CD14-positive monocyte (primary cell): ENCODE measurements at regions not wholly inside any gene's neighbourhood (a gene's known extent, or its start where the extent isn't known, plus 50 kb on each side); places are given as distances from the start of the nearest gene placed in this dataset.
"Not testable (repeated sequence)": the region's sequence is repeated elsewhere in the genome, so short reads cannot be mapped to it uniquely, and the experiment has no call there.

Source experiments
- DNase-seq, 3 donors: peaks; one replicate each; pipeline ENCODE4 v3.0.0-alpha.2; 2011 to 2022
- H2AFZ ChIP-seq: 2 replicates; pipeline ENCODE4 v1.6.0; 2012; ENCODE audit warnings: mild to moderate bottlenecking, low read depth, low read length, inconsistent platforms; ENCODE audit not compliant: insufficient read depth, poor library complexity, severe bottlenecking
- H3K27ac ChIP-seq, 2 donors: 1 replicate in 1 of 2; 2 replicates in 1 of 2; pipeline ENCODE4 v1.5.1; 2012 to 2013; ENCODE audit warnings: low read length in 2 of 2, control low read depth in 1 of 2, inconsistent platforms in 1 of 2, low read depth in 1 of 2, mild to moderate bottlenecking in 1 of 2
- H3K27me3 ChIP-seq, 2 donors: one replicate each; pipeline versions ENCODE4 v1.6.0 to v1.6.1; 2011 to 2013; ENCODE audit warnings: low read length in 2 of 2; ENCODE audit not compliant: control insufficient read depth in 2 of 2, insufficient read depth in 2 of 2
- H3K36me3 ChIP-seq, 2 donors: replicated peaks in 1 of 2; 1 replicate in 1 of 2; 2 replicates in 1 of 2; pipeline versions ENCODE4 v1.5.1 to v1.6.1; 2012 to 2013; ENCODE audit warnings: low read length in 2 of 2, control low read depth in 1 of 2, inconsistent platforms in 1 of 2, mild to moderate bottlenecking in 1 of 2; ENCODE audit not compliant: insufficient read depth in 2 of 2, control insufficient read depth in 1 of 2
- H3K4me1 ChIP-seq, 2 donors: 1 replicate in 1 of 2; 2 replicates in 1 of 2; pipeline versions ENCODE4 v1.5.1 to v1.6.1; 2012 to 2013; ENCODE audit warnings: low read length in 2 of 2, control low read depth in 1 of 2, inconsistent platforms in 1 of 2, mild to moderate bottlenecking in 1 of 2, moderate library complexity in 1 of 2; ENCODE audit not compliant: insufficient read depth in 2 of 2, control insufficient read depth in 1 of 2
- H3K4me2 ChIP-seq: replicated peaks from 2 replicates; pipeline ENCODE3; 2012; ENCODE audit warnings: low read length, moderate library complexity, mild to moderate bottlenecking; ENCODE audit not compliant: poor library complexity, severe bottlenecking; ENCODE audit errors: extremely low read depth
- H3K4me3 ChIP-seq, 3 experiments: fragments of 200-600 bp in 1 of 3; sonication (generic) in 1 of 3; replicated peaks in 1 of 3; 1 replicate in 2 of 3; 2 replicates in 1 of 3; pipeline ENCODE4 v1.5.1; 2011 to 2013; ENCODE audit warnings: low read length in 3 of 3, mild to moderate bottlenecking in 3 of 3, control low read depth in 2 of 3, low read depth in 2 of 3, inconsistent platforms in 1 of 3, moderate library complexity in 1 of 3
- H3K79me2 ChIP-seq: 2 replicates; pipeline ENCODE4 v1.6.0; 2012; ENCODE audit warnings: mild to moderate bottlenecking, control low read depth, inconsistent platforms, low read length, moderate library complexity; ENCODE audit not compliant: insufficient read depth
- H3K9ac ChIP-seq: 2 replicates; pipeline ENCODE4 v1.6.0; 2017; ENCODE audit warnings: low read length, mild to moderate bottlenecking; ENCODE audit not compliant: insufficient read depth, poor library complexity, severe bottlenecking
- H3K9me3 ChIP-seq, 2 donors: replicated peaks in 1 of 2; 1 replicate in 1 of 2; 2 replicates in 1 of 2; pipeline versions ENCODE4 v1.5.1 to v1.6.1; 2012 to 2013; ENCODE audit warnings: low read length in 2 of 2, control low read depth in 1 of 2; ENCODE audit not compliant: control insufficient read depth in 1 of 2, insufficient read depth in 1 of 2
- H4K20me1 ChIP-seq: 2 replicates; pipeline ENCODE4 v1.6.0; 2012; ENCODE audit warnings: mild to moderate bottlenecking, low read length, control low read depth, moderate library complexity; ENCODE audit not compliant: insufficient read depth
- H3K27ac Mint-ChIP-seq, 7 donors: one replicate each; pipeline ENCODE4 v1.8.0; 2020; ENCODE audit warnings: mild to moderate bottlenecking in 7 of 7, mixed read lengths in 7 of 7, moderate library complexity in 6 of 7, inconsistent platforms in 2 of 7
- H3K27me3 Mint-ChIP-seq, 3 donors: one replicate each; pipeline ENCODE4 v1.8.0; 2021 to 2022; ENCODE audit warnings: low read depth in 3 of 3, mild to moderate bottlenecking in 3 of 3, mixed read lengths in 3 of 3, moderate library complexity in 3 of 3, inconsistent platforms in 1 of 3
- H3K36me3 Mint-ChIP-seq, 2 donors: one replicate each; pipeline ENCODE4 v1.8.0; 2020; ENCODE audit warnings: mixed read lengths in 2 of 2, inconsistent platforms in 1 of 2, mild to moderate bottlenecking in 1 of 2
- H3K4me1 Mint-ChIP-seq: one replicate; pipeline ENCODE4 v1.8.0; 2020; ENCODE audit warnings: mild to moderate bottlenecking, mixed read lengths
- H3K4me3 Mint-ChIP-seq, 2 donors: one replicate each; pipeline ENCODE4 v1.8.0; 2020; ENCODE audit warnings: mild to moderate bottlenecking in 2 of 2, mixed read lengths in 2 of 2, moderate library complexity in 1 of 2
- H3K9me3 Mint-ChIP-seq, 7 donors: one replicate each; pipeline ENCODE4 v1.8.0; 2020 to 2022; ENCODE audit warnings: mixed read lengths in 7 of 7, mild to moderate bottlenecking in 6 of 7, moderate library complexity in 6 of 7, inconsistent platforms in 2 of 7
- WGBS: methylation state at CpG from one replicate; pipeline ENCODE4 v1.1.5; 2013; ENCODE audit warnings: missing lambda C conversion rate; ENCODE audit not compliant: insufficient coverage; 5-methylcytosine and 5-hydroxymethylcytosine counted together
- intact Hi-C, 2 donors: fragments of 100-400 bp; cut with micrococcal nuclease; formaldehyde crosslinking; loops; one replicate each; pipeline versions ENCODE4 v1.15.0 to v1.15.1; 2023
- TF ChIP-seq, protein P1 (sequence below): fragments of 200-600 bp; IDR thresholded peaks from one replicate; pipeline ENCODE4 v1.8.0; 2022; ENCODE audit warnings: antibody characterized with exemption, mild to moderate bottlenecking

- intact Hi-C loops, result no loop called here
Measured at GRCh38 chr13:76823969-76824368, 62.2 kb downstream of the KCTD12 start.

GRCh38 chr13:76822698-76823267 is 63.4 kb downstream of the KCTD12 start:
- H3K79me2 ChIP-seq, result no peaks in the 10 kb centered on the region
- Mint-ChIP-seq H3K4me1 (peaks cover 39% of the 10 kb centered on the region), H3K4me3 (no peak overlapping the region), H3K27me3 (peaks cover 0 to 4% (median under 1%) of the 10 kb centered on the region in 3 donors), H3K36me3 (peaks cover 0 to 2% of the 10 kb centered on the region in 2 donors), H3K9me3 (peaks cover 0 to 6% (median 4%) of the 10 kb centered on the region in 7 donors), H3K27ac (peak overlapping the region in 5 of 7 donors; percentile 10 to 82 (median 37))
- H2AFZ ChIP-seq, result peak overlapping the region; percentile 64
- H3K9me3 ChIP-seq, result no peaks in the 10 kb centered on the region
- no CpG with 5 or more reads among the region's 2 CpGs for WGBS
- TF ChIP-seq, protein P1, sequence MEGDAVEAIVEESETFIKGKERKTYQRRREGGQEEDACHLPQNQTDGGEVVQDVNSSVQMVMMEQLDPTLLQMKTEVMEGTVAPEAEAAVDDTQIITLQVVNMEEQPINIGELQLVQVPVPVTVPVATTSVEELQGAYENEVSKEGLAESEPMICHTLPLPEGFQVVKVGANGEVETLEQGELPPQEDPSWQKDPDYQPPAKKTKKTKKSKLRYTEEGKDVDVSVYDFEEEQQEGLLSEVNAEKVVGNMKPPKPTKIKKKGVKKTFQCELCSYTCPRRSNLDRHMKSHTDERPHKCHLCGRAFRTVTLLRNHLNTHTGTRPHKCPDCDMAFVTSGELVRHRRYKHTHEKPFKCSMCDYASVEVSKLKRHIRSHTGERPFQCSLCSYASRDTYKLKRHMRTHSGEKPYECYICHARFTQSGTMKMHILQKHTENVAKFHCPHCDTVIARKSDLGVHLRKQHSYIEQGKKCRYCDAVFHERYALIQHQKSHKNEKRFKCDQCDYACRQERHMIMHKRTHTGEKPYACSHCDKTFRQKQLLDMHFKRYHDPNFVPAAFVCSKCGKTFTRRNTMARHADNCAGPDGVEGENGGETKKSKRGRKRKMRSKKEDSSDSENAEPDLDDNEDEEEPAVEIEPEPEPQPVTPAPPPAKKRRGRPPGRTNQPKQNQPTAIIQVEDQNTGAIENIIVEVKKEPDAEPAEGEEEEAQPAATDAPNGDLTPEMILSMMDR, result peak; percentile 29
- intact Hi-C loops, result no loop called here
- no peaks in the 10 kb centered on the region for H3K27me3 ChIP-seq
- no peaks in the 10 kb centered on the region for H4K20me1 ChIP-seq
- DNase-seq, result peak in 2 of 3 donors; percentile 8 to 42
- H3K36me3 ChIP-seq, result no peaks in the 10 kb centered on the region
- H3K4me1 ChIP-seq, result peaks cover 17 to 30% of the 10 kb centered on the region in 2 donors
- no peak overlapping the region for H3K4me2 ChIP-seq
- no peak overlapping the region for H3K4me3 ChIP-seq
- no peak overlapping the region for H3K27ac ChIP-seq
- H3K9ac ChIP-seq, result no peak overlapping the region

More at GRCh38 chr13:76823969-76824368, 62.2 kb downstream of the KCTD12 start:
- H2AFZ ChIP-seq, result no peak overlapping the region
- TF ChIP-seq, protein P1, result no peak
- H3K27me3 Mint-ChIP-seq, result peaks cover 0 to 4% (median 0%) of the 10 kb centered on the region in 3 donors
- no peaks in the 10 kb centered on the region for H4K20me1 ChIP-seq
- H3K4me2 ChIP-seq, result no peak overlapping the region
- H3K79me2 ChIP-seq, result no peaks in the 10 kb centered on the region
- peaks cover 0 to 6% (median 4%) of the 10 kb centered on the region in 7 donors for H3K9me3 Mint-ChIP-seq
- H3K9me3 ChIP-seq, result no peaks in the 10 kb centered on the region
- no peak overlapping the region for H3K9ac ChIP-seq
- no peak overlapping the region for H3K27ac ChIP-seq
- no peaks in the 10 kb centered on the region for H3K36me3 ChIP-seq
- H3K36me3 Mint-ChIP-seq, result peaks cover 0 to 2% of the 10 kb centered on the region in 2 donors
- H3K27me3 ChIP-seq, result no peaks in the 10 kb centered on the region
- H3K4me3 ChIP-seq, result no peak overlapping the region
- H3K4me1 ChIP-seq, result peaks cover 17 to 30% of the 10 kb centered on the region in 2 donors
- H3K27ac Mint-ChIP-seq, result peak overlapping the region in 2 of 7 donors; percentile 10 to 23
- peaks cover 43% of the 10 kb centered on the region for H3K4me1 Mint-ChIP-seq
- no peak overlapping the region for H3K4me3 Mint-ChIP-seq
- DNase-seq, result no peak

DNA sequence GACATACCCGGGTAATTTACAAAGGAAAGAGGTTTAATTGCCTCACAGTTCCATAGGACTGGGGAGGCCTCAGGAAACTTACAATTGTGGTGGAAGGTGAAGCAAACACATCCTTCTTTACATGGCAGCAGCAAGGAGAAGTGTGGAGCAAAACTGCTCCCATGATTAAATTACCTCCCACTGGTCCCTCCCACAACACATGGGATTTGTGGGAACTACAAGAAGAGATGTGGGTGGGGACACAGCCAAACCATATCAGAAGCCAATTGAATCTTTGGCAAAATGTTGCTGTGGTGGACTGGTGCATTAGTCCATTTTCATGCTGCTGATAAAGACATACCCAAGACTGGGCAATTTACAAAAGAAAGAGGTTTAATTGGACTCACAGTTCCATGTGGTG is 65.0 kb downstream of the KCTD12 start:
- H3K79me2 ChIP-seq, H3K27me3 ChIP-seq, H3K4me2 ChIP-seq, H3K9me3 Mint-ChIP-seq, H2AFZ ChIP-seq, H3K27ac Mint-ChIP-seq, H3K27me3 Mint-ChIP-seq, H4K20me1 ChIP-seq, DNase-seq, H3K36me3 Mint-ChIP-seq, H3K4me3 ChIP-seq, H3K9ac ChIP-seq, H3K36me3 ChIP-seq, intact Hi-C loops, H3K27ac ChIP-seq, H3K9me3 ChIP-seq, H3K4me3 Mint-ChIP-seq: not testable (repeated sequence)
- peaks cover 33% of the 10 kb centered on the region for H3K4me1 Mint-ChIP-seq
- no CpG with 5 or more reads among the region's 1 CpG for WGBS
- H3K4me1 ChIP-seq, result peaks cover 15 to 16% of the 10 kb centered on the region in 2 donors
